Body of pancreas (tissue), 4 donors: ENCODE measurements at regions not wholly inside any gene's neighbourhood (a gene's known extent, or its start where the extent isn't known, plus 50 kb on each side); places are given as distances from the start of the nearest gene placed in this dataset.

Source experiments
- ATAC-seq: fragments of 150-250 bp; one replicate; pipeline ENCODE4 v1.9.1; 2016
- DNase-seq, 4 donors: peaks; one replicate each; pipeline ENCODE4 v3.0.0-alpha.2; 2019
- H3K27ac ChIP-seq, 4 donors: fragments of 200-600 bp; sonication (generic); 1 replicate in 3 of 4; 2 replicates in 1 of 4; pipeline versions ENCODE4 v1.5.1 to v1.6.1; 2016 to 2019; ENCODE audit warnings: mild to moderate bottlenecking in 1 of 4, mixed read lengths in 1 of 4, moderate library complexity in 1 of 4
- H3K27me3 ChIP-seq, 2 donors: fragments of 200-600 bp; sonication (generic); one replicate each; pipeline ENCODE4 v1.6.0; 2016; ENCODE audit warnings: mild to moderate bottlenecking in 1 of 2
- H3K36me3 ChIP-seq, 2 donors: fragments of 200-600 bp; sonication (generic); replicated peaks in 1 of 2; 2 replicates each; pipeline ENCODE4 v1.5.1; 2016; ENCODE audit warnings: low read depth in 2 of 2; ENCODE audit not compliant: insufficient read depth in 1 of 2
- H3K4me1 ChIP-seq: fragments of 200-600 bp; sonication (generic); one replicate; pipeline ENCODE4 v1.6.0; 2016
- H3K4me3 ChIP-seq, 2 donors: fragments of 200-600 bp; sonication (generic); 1 replicate in 1 of 2; 2 replicates in 1 of 2; pipeline ENCODE4 v1.5.1; 2016 to 2019
- H3K9me3 ChIP-seq, 3 donors: fragments of 200-600 bp; sonication (generic); 1 replicate in 2 of 3; 2 replicates in 1 of 3; pipeline ENCODE4 v1.5.1; 2016
- POLR2A ChIP-seq, 3 donors: fragments of 450-650 bp; IDR thresholded peaks; one replicate each; pipeline ENCODE4 v1.6.1; 2016; ENCODE audit warnings: antibody characterized with exemption in 3 of 3, mild to moderate bottlenecking in 2 of 3
- WGBS, 2 donors: methylation state at CpG; one replicate each; pipeline ENCODE4 v1.1.5; 2017; 5-methylcytosine and 5-hydroxymethylcytosine counted together
- intact Hi-C: fragments of 100-400 bp; cut with DNase I; formaldehyde crosslinking; loops from one replicate; pipeline ENCODE4 v1.15.1; 2023
- TF ChIP-seq, protein P1 (sequence below), 7 experiments: fragments of 450-650 bp in 4 of 7; fragments of 200-600 bp in 3 of 7; sonication (generic) in 3 of 7; IDR thresholded peaks; one replicate each; pipeline ENCODE4 v1.5.1; 2016 to 2019; ENCODE audit warnings: antibody characterized with exemption in 7 of 7

DNA sequence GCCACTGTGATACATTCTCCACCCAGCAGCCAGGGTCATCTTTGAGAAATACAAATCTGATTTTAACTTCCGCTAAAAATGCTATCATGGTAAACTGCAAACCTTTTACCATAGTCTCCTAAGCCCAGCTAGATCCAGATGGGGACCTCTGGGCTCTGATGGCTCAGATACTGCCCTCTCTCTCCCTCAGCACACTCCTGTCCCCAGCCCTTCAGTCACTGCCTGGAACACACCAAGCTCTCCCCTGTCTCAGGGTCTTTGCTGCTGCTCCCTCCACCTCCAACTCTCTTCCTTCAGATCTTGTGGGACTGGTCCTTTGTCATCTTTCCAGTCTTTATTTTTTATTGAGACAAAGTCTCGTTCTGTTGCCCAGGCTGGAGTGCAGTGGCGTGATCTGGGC is 65.1 kb downstream of the SPRY4 start:
- no peak for DNase-seq
- H3K27me3 ChIP-seq = no peaks in the 10 kb centered on the region
- WGBS, 2 donors = 68 to 82% methylated on average over 3 of the region's 3 CpGs
- TF ChIP-seq POLR2A (IDR thresholded peaks at IDR 0.05) = no peak
- no peaks in the 10 kb centered on the region for H3K4me1 ChIP-seq
- no peaks in the 10 kb centered on the region for H3K9me3 ChIP-seq
- no peak overlapping the region for H3K27ac ChIP-seq
- intact Hi-C loops = no loop called here
- no peak for ATAC-seq
- H3K4me3 ChIP-seq = no peak overlapping the region
- H3K36me3 ChIP-seq = no peaks in the 10 kb centered on the region

DNA sequence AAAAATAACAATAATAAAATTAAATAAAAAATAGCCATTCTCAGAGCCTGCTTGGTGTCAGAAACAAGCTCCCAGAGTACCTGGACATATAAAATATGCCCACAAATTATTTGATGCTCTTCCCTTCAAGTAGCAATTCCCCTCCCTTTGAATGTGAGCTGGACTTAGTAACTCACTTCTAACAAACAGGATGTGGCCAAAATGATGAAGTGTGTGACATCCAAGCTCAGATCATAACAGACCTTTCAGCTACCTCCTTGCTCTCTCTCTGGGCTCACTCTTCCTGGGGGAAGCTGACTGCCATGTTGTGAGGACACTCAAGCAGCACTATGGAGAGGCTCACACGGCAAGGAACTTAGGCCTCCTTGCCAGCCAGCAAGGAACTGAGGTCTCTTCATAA is 69.0 kb downstream of the SPRY4 start:
- no peak for ATAC-seq
- H3K4me3 ChIP-seq = no peak overlapping the region
- H3K27me3 ChIP-seq = no peaks in the 10 kb centered on the region
- 33 to 71% methylated on average over 1 of the region's 1 CpG for WGBS, 2 donors
- no peaks in the 10 kb centered on the region for H3K4me1 ChIP-seq
- no peaks in the 10 kb centered on the region for H3K36me3 ChIP-seq
- intact Hi-C loops = no loop called here
- no peak overlapping the region for H3K27ac ChIP-seq
- TF ChIP-seq POLR2A (IDR thresholded peaks at IDR 0.05) = no peak
- TF ChIP-seq, protein P1, sequence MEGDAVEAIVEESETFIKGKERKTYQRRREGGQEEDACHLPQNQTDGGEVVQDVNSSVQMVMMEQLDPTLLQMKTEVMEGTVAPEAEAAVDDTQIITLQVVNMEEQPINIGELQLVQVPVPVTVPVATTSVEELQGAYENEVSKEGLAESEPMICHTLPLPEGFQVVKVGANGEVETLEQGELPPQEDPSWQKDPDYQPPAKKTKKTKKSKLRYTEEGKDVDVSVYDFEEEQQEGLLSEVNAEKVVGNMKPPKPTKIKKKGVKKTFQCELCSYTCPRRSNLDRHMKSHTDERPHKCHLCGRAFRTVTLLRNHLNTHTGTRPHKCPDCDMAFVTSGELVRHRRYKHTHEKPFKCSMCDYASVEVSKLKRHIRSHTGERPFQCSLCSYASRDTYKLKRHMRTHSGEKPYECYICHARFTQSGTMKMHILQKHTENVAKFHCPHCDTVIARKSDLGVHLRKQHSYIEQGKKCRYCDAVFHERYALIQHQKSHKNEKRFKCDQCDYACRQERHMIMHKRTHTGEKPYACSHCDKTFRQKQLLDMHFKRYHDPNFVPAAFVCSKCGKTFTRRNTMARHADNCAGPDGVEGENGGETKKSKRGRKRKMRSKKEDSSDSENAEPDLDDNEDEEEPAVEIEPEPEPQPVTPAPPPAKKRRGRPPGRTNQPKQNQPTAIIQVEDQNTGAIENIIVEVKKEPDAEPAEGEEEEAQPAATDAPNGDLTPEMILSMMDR (IDR thresholded peaks at IDR 0.05) = no peak
- no peaks in the 10 kb centered on the region for H3K9me3 ChIP-seq
- DNase-seq = no peak

DNA sequence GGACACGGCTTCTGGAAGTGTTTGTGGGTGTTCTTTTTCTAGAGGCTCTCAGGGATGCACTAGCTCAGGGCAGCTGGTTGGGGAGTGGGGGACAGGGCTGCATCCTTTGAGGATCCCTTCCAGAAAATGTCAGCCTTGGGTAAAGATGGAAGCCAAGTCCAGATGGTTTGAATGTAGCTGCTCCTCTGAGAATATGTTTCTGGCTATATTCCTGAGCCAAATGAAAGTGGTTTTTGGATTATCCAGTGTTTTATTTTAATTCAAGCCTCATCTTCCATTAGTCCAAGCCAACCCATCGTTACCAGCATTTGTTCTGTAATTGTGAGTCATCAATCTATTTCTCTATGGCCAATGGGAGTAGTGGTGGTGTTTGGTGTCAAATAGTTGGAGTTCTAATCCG is 70.4 kb downstream of the SPRY4 start:
- intact Hi-C loops = no loop called here
- Histone ChIP-seq H3K36me3 (no peaks in the 10 kb centered on the region), H3K27ac (no peak overlapping the region), H3K27me3 (no peaks in the 10 kb centered on the region), H3K4me1 (no peaks in the 10 kb centered on the region), H3K9me3 (no peaks in the 10 kb centered on the region), H3K4me3 (no peak overlapping the region)
- no peak for ATAC-seq
- DNase-seq = no peak
- TF ChIP-seq, protein P1 (IDR thresholded peaks at IDR 0.05) = no peak
- TF ChIP-seq POLR2A (IDR thresholded peaks at IDR 0.05) = no peak
- 52 to 65% methylated on average over 3 of the region's 3 CpGs for WGBS, 2 donors

DNA sequence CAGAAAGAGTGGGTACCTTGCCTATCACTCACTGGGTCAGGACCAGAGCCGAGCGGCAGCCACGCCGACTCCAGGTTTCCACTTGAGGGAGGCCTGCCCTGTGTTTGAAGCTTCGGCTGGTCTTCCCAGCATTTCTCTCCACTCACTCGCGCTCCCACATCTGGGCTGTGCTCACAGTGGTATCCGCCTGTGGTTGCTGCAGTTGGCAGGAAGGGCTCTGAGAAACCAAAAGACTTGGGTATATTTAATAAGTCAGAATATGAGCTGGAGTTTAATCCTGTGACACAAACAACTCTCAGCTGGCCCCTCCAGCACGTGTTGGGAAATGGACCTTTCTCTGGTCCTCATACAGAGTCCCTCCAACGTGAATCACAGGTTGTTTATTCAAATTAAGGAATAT is 70.9 kb downstream of the SPRY4 start:
- WGBS, 2 donors = 72% methylated on average over 8 to 10 of the region's 10 CpGs
- no peaks in the 10 kb centered on the region for H3K9me3 ChIP-seq
- TF ChIP-seq, protein P1 (IDR thresholded peaks at IDR 0.05) = no peak
- no peak for TF ChIP-seq POLR2A (IDR thresholded peaks at IDR 0.05)
- DNase-seq (no peak), ATAC-seq (no peak)
- no peak overlapping the region for H3K4me3 ChIP-seq
- intact Hi-C loops = no loop called here
- H3K36me3 ChIP-seq = no peaks in the 10 kb centered on the region
- no peaks in the 10 kb centered on the region for H3K4me1 ChIP-seq
- no peak overlapping the region for H3K27ac ChIP-seq
- no peaks in the 10 kb centered on the region for H3K27me3 ChIP-seq

DNA sequence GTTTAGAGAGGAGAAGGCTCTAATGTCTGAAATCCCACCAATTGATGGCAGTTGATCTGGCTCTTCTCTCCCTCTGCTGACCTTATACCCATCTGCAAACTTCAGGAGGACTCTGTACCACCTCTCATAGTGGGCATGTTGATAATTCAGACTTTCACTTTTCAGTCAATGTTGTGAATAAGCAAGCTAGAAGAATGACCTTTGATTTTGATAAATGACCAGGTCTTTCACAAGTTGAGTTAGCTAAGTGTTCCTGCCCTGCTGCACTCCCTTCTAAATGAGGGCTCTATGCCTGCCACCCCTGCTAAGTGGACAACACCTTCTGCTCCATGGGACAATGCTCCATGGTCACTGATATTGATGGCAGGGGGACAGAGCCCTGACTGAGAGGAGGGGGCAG is 74.7 kb downstream of the SPRY4 start:
- no peaks in the 10 kb centered on the region for H3K4me1 ChIP-seq
- TF ChIP-seq, protein P1 (IDR thresholded peaks at IDR 0.05) = no peak
- TF ChIP-seq POLR2A (IDR thresholded peaks at IDR 0.05) = no peak
- no peak overlapping the region for H3K27ac ChIP-seq
- no peaks in the 10 kb centered on the region for H3K9me3 ChIP-seq
- intact Hi-C loops = no loop called here
- no peak overlapping the region for H3K4me3 ChIP-seq
- ATAC-seq (no peak), DNase-seq (no peak)
- H3K36me3 ChIP-seq = no peaks in the 10 kb centered on the region
- no peaks in the 10 kb centered on the region for H3K27me3 ChIP-seq
